Ascending aorta (tissue), 2 donors: ENCODE measurements at regions not wholly inside any gene's neighbourhood (a gene's known extent, or its start where the extent isn't known, plus 50 kb on each side); places are given as distances from the start of the nearest gene placed in this dataset.

Experiments
- DNase-seq, 2 donors: peaks; one replicate each; pipeline ENCODE4 v3.0.0-alpha.2; 2019; ENCODE audit warnings: low spot score in 2 of 2
- H3K27ac ChIP-seq, 2 donors: fragments of 200-600 bp; sonication (generic); one replicate each; pipeline ENCODE4 v1.5.1; 2016 to 2017; ENCODE audit warnings: mild to moderate bottlenecking in 1 of 2
- H3K27me3 ChIP-seq: fragments of 200-600 bp; sonication (generic); one replicate; pipeline ENCODE4 v1.5.1; 2017
- H3K36me3 ChIP-seq, 2 donors: fragments of 200-600 bp; sonication (generic); one replicate each; pipeline ENCODE4 v1.5.1; 2016
- H3K4me1 ChIP-seq, 2 donors: fragments of 200-600 bp; sonication (generic); one replicate each; pipeline ENCODE4 v1.5.1; 2016 to 2017; ENCODE audit warnings: mild to moderate bottlenecking in 1 of 2
- H3K4me3 ChIP-seq, 2 donors: fragments of 200-600 bp; sonication (generic); one replicate each; pipeline ENCODE4 v1.5.1; 2016 to 2017; ENCODE audit warnings: mild to moderate bottlenecking in 1 of 2
- H3K9me3 ChIP-seq, 2 donors: fragments of 200-600 bp; sonication (generic); one replicate each; pipeline ENCODE4 v1.5.1; 2016
- CTCF ChIP-seq, 3 experiments: fragments of 200-600 bp in 2 of 3; fragments of 450-650 bp in 1 of 3; sonication (generic) in 2 of 3; IDR thresholded peaks; one replicate each; pipeline ENCODE4 v1.5.1; 2016 to 2019; ENCODE audit warnings: antibody characterized with exemption in 3 of 3, mild to moderate bottlenecking in 1 of 3, moderate library complexity in 1 of 3
- intact Hi-C: fragments of 100-400 bp; cut with DNase I; formaldehyde crosslinking; loops from one replicate; pipeline ENCODE4 v1.15.1; 2023

- no peaks in the 10 kb centered on the region for H3K36me3 ChIP-seq
- H3K27ac ChIP-seq = no peak overlapping the region
- H3K9me3 ChIP-seq = no peaks in the 10 kb centered on the region
- H3K4me1 ChIP-seq = peaks cover 6 to 15% of the 10 kb centered on the region in 2 donors
- no peaks in the 10 kb centered on the region for H3K27me3 ChIP-seq
- TF ChIP-seq CTCF (IDR thresholded peaks at IDR 0.05) = no peak
- intact Hi-C loops = loop anchor here (10.0 kb wide), 1 partner anchor 795 kb away; no protein-coding TSS in a partner anchor
- DNase-seq = no peak
- H3K4me3 ChIP-seq = no peak overlapping the region
These were observed 280.7 kb upstream of the NR2F2 start for GRCh38 chr15:96049766-96050165.

GRCh38 chr15:96051598-96051997 lies 278.9 kb upstream of the NR2F2 start:
- intact Hi-C loops = no loop called here
- TF ChIP-seq CTCF (IDR thresholded peaks at IDR 0.05) = no peak

GRCh38 chr15:96052154-96052553 lies 278.3 kb upstream of the NR2F2 start:
- DNase-seq = no peak
- Histone ChIP-seq H3K4me1 (peaks cover 6 to 12% of the 10 kb centered on the region in 2 donors), H3K27me3 (no peaks in the 10 kb centered on the region), H3K4me3 (no peak overlapping the region), H3K36me3 (no peaks in the 10 kb centered on the region), H3K27ac (no peak overlapping the region), H3K9me3 (no peaks in the 10 kb centered on the region)
- intact Hi-C loops = no loop called here
- no peak for TF ChIP-seq CTCF (IDR thresholded peaks at IDR 0.05)

More at GRCh38 chr15:96051598-96051997, 278.9 kb upstream of the NR2F2 start:
- DNase-seq = no peak
- Histone ChIP-seq H3K9me3 (no peaks in the 10 kb centered on the region), H3K36me3 (no peaks in the 10 kb centered on the region), H3K4me3 (no peak overlapping the region), H3K27ac (no peak overlapping the region), H3K4me1 (peaks cover 6 to 15% of the 10 kb centered on the region in 2 donors), H3K27me3 (no peaks in the 10 kb centered on the region)

- intact Hi-C loops = no loop called here
- Histone ChIP-seq H3K4me1 (peaks cover 6 to 8% of the 10 kb centered on the region in 2 donors), H3K36me3 (no peaks in the 10 kb centered on the region), H3K4me3 (peak overlapping the region; percentile 27 to 50), H3K9me3 (no peaks in the 10 kb centered on the region), H3K27me3 (no peaks in the 10 kb centered on the region), H3K27ac (no peak overlapping the region)
- DNase-seq = no peak
- no peak for TF ChIP-seq CTCF (IDR thresholded peaks at IDR 0.05)
These were observed 277.9 kb upstream of the NR2F2 start for GRCh38 chr15:96052572-96053030.

GRCh38 chr15:96053031-96053780 lies 277.3 kb upstream of the NR2F2 start:
- no peak for DNase-seq
- H3K36me3 ChIP-seq = no peaks in the 10 kb centered on the region
- H3K27me3 ChIP-seq = no peaks in the 10 kb centered on the region
- H3K27ac ChIP-seq = no peak overlapping the region
- TF ChIP-seq CTCF (IDR thresholded peaks at IDR 0.05) = no peak
- no peaks in the 10 kb centered on the region for H3K9me3 ChIP-seq
- intact Hi-C loops = no loop called here
- H3K4me1 ChIP-seq = peaks cover 2 to 6% of the 10 kb centered on the region in 2 donors
- peak overlapping the region; percentile 27 to 50 for H3K4me3 ChIP-seq
